ENCODE measurements at regions not wholly inside any gene's neighbourhood (a gene's known extent, or its start where the extent isn't known, plus 50 kb on each side); places are given as distances from the start of the nearest gene placed in this dataset.

- Histone ChIP-seq H3K9ac (replicated peaks; ENCODE audit: extremely low read depth, insufficient read depth, low read length) (peak overlapping the region; percentile 80), H3K4me2 (ENCODE audit: insufficient read depth, low read length) (peak overlapping the region; percentile 35), H3K27ac (ENCODE audit: insufficient read depth, low read depth, low read length) (peak overlapping the region; percentile 100), H2AFZ (ENCODE audit: low read depth, low read length) (no peak overlapping the region), H3K36me3 (ENCODE audit: control insufficient read depth in 2 of 2, extremely low read depth in 1 of 2, insufficient read depth in 2 of 2, low read length in 2 of 2) (no peaks in the 10 kb centered on the region), H3K9me1 (replicated peaks; ENCODE audit: control insufficient read depth, extremely low read depth, insufficient read depth, low read length) (no peaks in the 10 kb centered on the region), H3K4me1 (ENCODE audit: control insufficient read depth, extremely low read depth, insufficient read depth, low read length) (peaks cover 63% of the 10 kb centered on the region), H3K9me3 (replicated peaks; ENCODE audit: control insufficient read depth, insufficient read depth, low read length) (no peaks in the 10 kb centered on the region), H4K20me1 (replicated peaks; ENCODE audit: control insufficient read depth, extremely low read depth, insufficient read depth, low read length) (no peaks in the 10 kb centered on the region), H3K27me3 (ENCODE audit: control insufficient read depth in 2 of 2, insufficient read depth in 2 of 2, low read length in 2 of 2) (no peaks in the 10 kb centered on the region), H3K4me3 (replicated peaks in 1 of 3; ENCODE audit: insufficient read depth in 1 of 3, low read depth in 1 of 3, low read length in 3 of 3) (no peak overlapping the region), H3K79me2 (ENCODE audit: control insufficient read depth, insufficient read depth, low read length) (no peaks in the 10 kb centered on the region)
- intact Hi-C loops (cut with micrococcal nuclease) (loop anchor here (1.0 to 2.0 kb wide), 8 partner anchors 62 to 245 kb away; no protein-coding TSS in a partner anchor), dilution Hi-C loops (cut with MboI; ENCODE audit: extremely low pct_ligation_motif_present, low sequenced_read_pairs) (loop anchor here (10.0 to 25.0 kb wide), 2 partner anchors 157 to 254 kb away; no protein-coding TSS in a partner anchor)
- TF ChIP-seq MYC (IDR thresholded peaks at IDR 0.05; ENCODE audit: low read depth, low read length), result no peak
- TF ChIP-seq, protein P1, sequence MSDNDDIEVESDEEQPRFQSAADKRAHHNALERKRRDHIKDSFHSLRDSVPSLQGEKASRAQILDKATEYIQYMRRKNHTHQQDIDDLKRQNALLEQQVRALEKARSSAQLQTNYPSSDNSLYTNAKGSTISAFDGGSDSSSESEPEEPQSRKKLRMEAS (IDR thresholded peaks at IDR 0.05; ENCODE audit: insufficient read depth, insufficient read length), result no peak
- peak; percentile 0 for TF ChIP-seq POLR2AphosphoS5 (IDR thresholded peaks at IDR 0.05; ENCODE audit: insufficient read depth, low read depth, low read length)
- POLR2A ChIA-PET, result interaction anchor here (1.4 to 1.8 kb wide), 6 partner anchors 79 to 162 kb away, joined by 3 to 8 read pairs (median 4); no protein-coding TSS in a partner anchor
- TSS peak; percentile 65 for BruUV-seq (replicated peaks)
- CTCF ChIA-PET, result interaction anchor here (0.6 to 3.2 kb wide), 31 partner anchors 11 to 310 kb away, joined by 3 to 34 read pairs (median 4); no protein-coding TSS in a partner anchor
- FAIRE-seq, result no peak
- no peak for DNase-seq (ENCODE audit: low read depth, low spot score)
Measured at GRCh38 chr9:109907810-109908458, 127.9 kb downstream of the PALM2AKAP2 start.

DNA sequence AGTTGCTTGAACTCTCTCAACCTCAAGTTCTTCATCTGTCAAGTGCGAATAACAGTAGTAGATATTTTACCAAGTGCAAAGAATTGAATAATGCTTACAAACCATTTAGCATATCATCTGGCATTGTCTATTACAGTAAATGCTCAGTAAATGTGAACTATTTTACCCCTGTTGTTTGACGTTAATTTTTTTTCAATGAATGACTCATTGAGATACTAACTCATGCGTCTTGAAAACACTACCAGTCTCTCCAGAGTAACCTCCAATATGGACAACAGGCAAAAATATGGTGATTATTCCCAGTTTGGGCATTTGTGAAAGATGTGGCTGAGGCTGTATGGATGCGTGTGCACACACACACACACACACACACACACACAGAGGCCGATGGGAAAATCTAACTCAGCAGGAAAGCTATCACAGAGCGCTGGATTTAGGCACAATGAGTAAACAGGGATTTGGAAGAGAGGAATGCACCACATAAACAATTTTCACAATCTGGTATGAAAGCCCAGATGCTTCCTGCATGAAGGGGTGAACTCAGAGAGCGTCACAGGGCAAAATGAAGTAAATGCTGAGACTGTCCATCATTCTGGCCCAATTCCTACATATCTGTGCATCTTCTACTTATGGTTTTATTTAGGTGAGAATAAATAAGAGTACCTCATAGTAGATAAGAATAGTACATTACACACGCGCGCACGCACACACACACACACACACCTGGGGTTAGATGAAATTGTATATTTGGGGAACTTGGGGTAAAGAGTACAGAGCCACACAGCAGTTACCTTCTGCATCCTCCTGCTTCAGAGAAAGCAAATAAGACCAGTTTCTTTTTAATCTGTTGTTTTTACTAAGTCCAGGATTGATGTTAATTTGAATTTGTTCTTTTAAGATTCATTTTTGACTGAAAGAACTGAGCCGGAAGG lies 128.7 kb downstream of the PALM2AKAP2 start:
- Histone ChIP-seq H3K27ac (ENCODE audit: insufficient read depth, low read depth, low read length) (peak overlapping the region; percentile 100), H3K79me2 (ENCODE audit: control insufficient read depth, insufficient read depth, low read length) (no peaks in the 10 kb centered on the region), H3K9me3 (replicated peaks; ENCODE audit: control insufficient read depth, insufficient read depth, low read length) (no peaks in the 10 kb centered on the region), H4K20me1 (replicated peaks; ENCODE audit: control insufficient read depth, extremely low read depth, insufficient read depth, low read length) (no peaks in the 10 kb centered on the region), H3K4me2 (ENCODE audit: insufficient read depth, low read length) (peak overlapping the region; percentile 35), H3K36me3 (ENCODE audit: control insufficient read depth in 2 of 2, extremely low read depth in 1 of 2, insufficient read depth in 2 of 2, low read length in 2 of 2) (no peaks in the 10 kb centered on the region), H2AFZ (ENCODE audit: low read depth, low read length) (no peak overlapping the region), H3K4me1 (ENCODE audit: control insufficient read depth, extremely low read depth, insufficient read depth, low read length) (peaks cover 70% of the 10 kb centered on the region), H3K27me3 (ENCODE audit: control insufficient read depth in 2 of 2, insufficient read depth in 2 of 2, low read length in 2 of 2) (no peaks in the 10 kb centered on the region), H3K4me3 (replicated peaks in 1 of 3; ENCODE audit: insufficient read depth in 1 of 3, low read depth in 1 of 3, low read length in 3 of 3) (no peak overlapping the region), H3K9me1 (replicated peaks; ENCODE audit: control insufficient read depth, extremely low read depth, insufficient read depth, low read length) (no peaks in the 10 kb centered on the region), H3K9ac (replicated peaks; ENCODE audit: extremely low read depth, insufficient read depth, low read length) (peak overlapping the region; percentile 80)
- intact Hi-C loops (cut with micrococcal nuclease) (no loop called here), dilution Hi-C loops (cut with MboI; ENCODE audit: extremely low pct_ligation_motif_present, low sequenced_read_pairs) (loop anchor here (10.0 to 25.0 kb wide), 2 partner anchors 156 to 254 kb away; no protein-coding TSS in a partner anchor)
- DNase-seq (ENCODE audit: low read depth, low spot score) (peak; percentile 89), FAIRE-seq (peak; percentile 8)
- ChIA-PET CTCF (interaction anchor here (1.3 to 3.2 kb wide), 6 partner anchors 119 to 244 kb away, joined by 4 to 34 read pairs (median 26); no protein-coding TSS in a partner anchor), POLR2A (interaction anchor here (0.7 to 1.8 kb wide), 5 partner anchors 78 to 161 kb away, joined by 3 to 7 read pairs (median 5); no protein-coding TSS in a partner anchor)
- no peak for TF ChIP-seq EZH2 (IDR thresholded peaks at IDR 0.05; ENCODE audit: borderline replicate concordance, low read depth, low read length, severe bottlenecking)
- peak; percentile 40 for TF ChIP-seq JUN (IDR thresholded peaks at IDR 0.05; ENCODE audit: borderline replicate concordance, insufficient read depth, insufficient read length, low read depth)
- TF ChIP-seq CTCF (IDR thresholded peaks at IDR 0.05; ENCODE audit: extremely low read depth in 1 of 2, insufficient read depth in 1 of 2, low read depth in 1 of 2, low read length in 2 of 2), result no peak
- peak; percentile 77 for TF ChIP-seq FOS (IDR thresholded peaks at IDR 0.05; ENCODE audit: borderline replicate concordance, insufficient read depth, low read length)
- no peak for TF ChIP-seq MYC (IDR thresholded peaks at IDR 0.05; ENCODE audit: low read depth, low read length)
- no peak for TF ChIP-seq POLR2AphosphoS5 (IDR thresholded peaks at IDR 0.05; ENCODE audit: insufficient read depth, low read depth, low read length)
- BruUV-seq (replicated peaks), result no TSS peak

Data from endothelial cell of umbilical vein (primary cell).